HG03469 (cell line): ENCODE measurements at regions not wholly inside any gene's neighbourhood (a gene's known extent, or its start where the extent isn't known, plus 50 kb on each side); places are given as distances from the start of the nearest gene placed in this dataset.

ENCODE experiments used
- ATAC-seq: cut with Tn5 transposase; IDR thresholded peaks from one replicate; pipeline ENCODE4 v1.9.1; 2021; ENCODE audit warnings: mild to moderate bottlenecking, moderate library complexity, moderate number of reproducible peaks; ENCODE audit not compliant: unreplicated experiment

- no peak for ATAC-seq
Observed at GRCh38 chr18:71598374-71598773, 945.8 kb downstream of the CBLN2 start.

- ATAC-seq, result no peak
Observed at GRCh38 chr18:71597219-71597618, 946.9 kb downstream of the CBLN2 start.

GRCh38 chr18:71583252-71583651, 960.9 kb downstream of the CBLN2 start:
- ATAC-seq, result no peak

DNA sequence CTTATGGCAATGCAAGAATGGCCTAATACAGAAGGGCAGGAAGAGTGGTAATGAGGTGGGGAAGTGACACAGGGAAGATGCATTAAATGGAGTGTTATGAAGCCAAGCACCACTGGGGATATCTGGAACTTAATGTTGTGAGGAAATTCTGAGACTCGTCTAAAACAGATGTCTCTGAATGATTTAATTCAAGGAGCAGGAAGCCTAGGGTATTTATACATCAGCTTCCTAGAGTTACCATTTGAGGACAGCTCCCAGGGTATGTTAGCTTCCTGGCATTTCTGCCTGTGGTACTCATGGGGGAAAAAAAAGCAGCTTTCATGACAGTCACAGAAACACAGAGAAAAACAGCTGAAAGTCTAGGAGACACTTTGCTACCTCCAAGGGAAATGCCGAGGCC, 989.5 kb downstream of the CBLN2 start:
- ATAC-seq, result no peak

DNA sequence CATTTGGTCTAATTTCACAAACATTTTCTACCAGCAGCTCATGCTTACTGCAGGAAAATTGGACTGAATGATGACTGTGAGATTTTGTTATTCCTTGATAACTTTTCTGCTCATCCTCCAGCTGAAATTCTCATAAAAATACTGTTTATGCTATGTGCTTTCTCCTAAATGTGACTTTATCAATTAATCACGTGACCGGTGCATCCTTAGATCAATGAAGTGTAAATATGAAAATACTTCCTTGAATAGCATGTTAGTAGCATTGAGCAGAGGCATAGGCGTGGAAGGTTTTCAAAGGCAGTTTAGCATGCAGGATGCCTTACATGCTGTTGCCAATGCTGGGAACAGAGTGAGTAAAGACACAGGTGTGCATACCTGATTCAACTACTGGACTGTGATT, 1002.5 kb downstream of the CBLN2 start:
- ATAC-seq, result no peak

- ATAC-seq, result no peak
Observed at GRCh38 chr18:71529703-71530303, 1014.3 kb downstream of the CBLN2 start.

DNA sequence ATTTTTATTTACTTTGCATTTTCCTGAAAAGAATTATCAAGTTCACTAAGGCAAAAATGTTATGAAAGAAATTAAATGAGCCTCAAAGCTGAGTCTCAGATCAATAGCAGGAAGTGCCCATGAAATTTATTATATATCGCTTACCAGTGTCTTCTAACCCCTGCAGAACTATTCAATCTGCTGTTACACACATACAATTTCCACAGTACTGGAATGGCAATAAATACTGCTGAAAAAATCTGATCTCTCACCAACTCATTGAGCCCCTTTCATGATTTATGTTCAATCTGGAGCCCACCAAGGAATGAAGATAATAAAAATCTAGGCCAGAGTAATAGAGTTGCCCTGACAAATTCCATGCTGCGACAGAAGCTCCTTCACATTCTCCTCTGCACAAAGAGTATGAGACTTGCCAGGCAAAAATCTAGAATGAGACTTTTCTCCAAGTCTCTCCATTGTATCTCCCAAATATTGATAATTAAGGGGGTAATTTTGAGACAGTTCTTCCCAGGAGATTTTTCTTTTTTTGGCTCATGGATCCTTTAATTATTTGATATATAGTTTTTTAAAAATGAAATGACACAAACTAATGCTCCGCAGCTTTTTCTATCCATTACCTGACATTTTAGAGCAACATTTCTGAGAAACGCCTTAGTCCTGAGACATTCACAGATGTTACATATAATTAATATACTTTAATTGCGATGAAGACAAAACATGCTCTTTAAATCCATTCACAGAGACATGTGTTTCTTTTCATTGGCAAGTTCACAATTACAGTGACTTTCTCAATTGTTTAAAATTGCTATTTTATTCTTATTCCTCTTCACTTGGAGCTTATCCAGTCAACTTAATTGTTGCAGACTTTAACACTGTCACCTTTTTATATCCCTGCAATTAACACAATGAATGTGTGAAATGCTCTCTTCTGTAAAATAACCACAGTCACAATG, 1020.4 kb downstream of the CBLN2 start:
- no peak for ATAC-seq

DNA sequence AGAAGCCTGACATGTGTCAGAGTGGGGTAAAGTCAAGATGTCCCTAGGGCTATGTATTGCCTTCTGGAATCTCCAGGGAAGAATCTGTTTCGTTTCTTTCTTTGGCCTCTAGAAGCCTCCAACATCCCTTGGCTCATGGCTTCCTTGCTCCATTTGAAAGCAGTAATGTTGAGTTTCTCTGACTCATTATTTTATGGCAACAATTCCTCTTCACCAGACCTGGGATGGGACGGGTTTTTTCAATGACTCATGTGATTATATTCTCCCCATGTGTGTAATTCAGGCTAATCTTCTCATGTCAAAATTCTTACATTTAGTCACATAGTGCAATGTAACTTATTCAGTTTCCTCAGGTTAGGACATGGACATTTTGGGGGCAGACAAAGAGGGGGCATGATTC, 1038.6 kb downstream of the CBLN2 start:
- no peak for ATAC-seq

DNA sequence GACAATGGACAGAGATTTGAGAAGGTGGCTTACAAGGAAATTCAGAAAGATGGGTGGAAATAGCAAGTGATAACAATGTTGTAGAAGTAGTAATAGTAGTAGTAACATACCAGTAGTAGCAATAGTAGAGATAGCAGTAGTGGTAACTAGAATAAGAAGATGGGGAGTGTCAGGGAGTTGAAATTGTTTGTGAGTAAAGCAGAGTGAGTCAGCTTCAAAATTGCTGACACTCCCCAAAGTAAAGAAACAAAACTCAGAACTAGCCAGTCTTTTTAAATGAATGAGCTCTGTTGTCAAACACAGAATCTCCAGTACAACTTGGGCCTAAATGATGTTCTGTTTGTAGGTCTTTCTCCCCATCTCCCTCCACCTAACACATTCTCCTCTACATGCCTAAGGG, 1040.9 kb downstream of the CBLN2 start:
- ATAC-seq, result no peak

DNA sequence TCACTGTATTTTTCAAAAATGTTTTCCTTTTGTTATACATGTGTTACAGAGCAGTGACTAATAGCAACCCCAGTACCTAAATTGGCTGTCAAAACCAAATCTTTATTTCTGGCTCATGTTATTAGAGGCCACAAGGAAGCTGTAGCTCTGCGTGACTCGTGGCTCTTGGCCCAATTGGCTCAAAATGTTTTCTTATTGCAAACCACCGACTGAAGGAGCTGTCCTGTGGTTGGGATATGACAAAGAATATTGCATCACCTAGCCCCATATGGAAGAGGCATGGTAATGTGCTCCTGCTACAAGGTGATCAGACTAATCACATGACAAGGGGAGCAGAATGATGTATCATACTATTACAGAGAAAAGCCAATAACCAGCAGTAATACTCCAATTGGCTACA, 1058.5 kb downstream of the CBLN2 start:
- ATAC-seq, result no peak

DNA sequence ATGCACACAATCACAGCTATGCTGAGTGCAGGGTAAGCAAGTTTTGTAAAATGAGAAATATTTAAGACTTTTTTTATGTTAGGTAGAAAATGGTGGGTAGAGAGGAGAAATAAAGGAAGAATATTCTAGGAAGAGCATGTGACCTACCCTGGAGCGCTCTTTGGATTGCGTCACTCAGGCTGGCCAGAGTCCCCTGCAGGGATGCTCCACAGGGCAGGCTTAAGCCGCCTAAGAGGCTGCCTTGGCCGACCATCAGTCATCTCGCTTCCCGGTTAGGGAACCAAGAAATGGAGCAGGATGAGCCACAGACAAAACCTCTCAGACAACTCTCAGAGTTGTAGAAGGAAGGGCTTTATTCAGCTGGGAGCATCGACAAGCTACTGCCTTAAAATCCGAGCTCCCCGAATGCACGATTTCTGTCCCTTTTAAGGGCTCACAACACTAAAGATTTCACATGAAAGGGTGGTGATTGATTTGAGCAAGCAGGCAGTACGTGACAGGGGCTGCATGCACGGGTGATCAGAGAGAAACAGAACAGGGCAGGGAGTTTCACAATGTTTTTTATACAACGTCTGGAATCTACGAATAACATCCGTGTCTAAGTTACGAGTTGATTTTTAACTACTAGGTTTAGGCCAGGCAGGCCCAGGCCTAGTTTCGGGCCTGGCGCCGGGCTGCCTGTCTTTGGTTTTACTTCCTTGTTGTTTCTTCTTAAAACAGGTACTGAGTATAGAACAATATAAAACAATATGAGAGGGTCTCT, 1072.0 kb downstream of the CBLN2 start:
- ATAC-seq, result no peak

DNA sequence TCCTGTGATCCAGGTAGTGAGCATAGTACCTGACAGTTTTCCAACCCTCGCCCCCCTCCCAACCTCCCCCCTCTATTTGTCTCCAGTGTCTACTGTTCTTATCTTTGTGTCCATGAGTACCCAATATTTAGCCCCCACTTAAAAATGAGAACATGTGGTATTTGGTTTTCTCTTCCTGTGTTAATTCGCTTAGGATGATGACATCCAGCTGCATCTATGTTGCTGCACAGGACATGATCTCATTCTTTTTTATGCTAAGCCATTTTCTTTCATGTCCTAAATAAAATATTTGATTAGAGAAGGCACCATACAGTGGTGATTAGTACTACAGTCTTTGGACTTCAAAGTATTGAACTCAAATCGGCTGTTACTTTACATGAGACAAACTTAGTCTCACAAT, 1087.9 kb downstream of the CBLN2 start:
- no peak for ATAC-seq

DNA sequence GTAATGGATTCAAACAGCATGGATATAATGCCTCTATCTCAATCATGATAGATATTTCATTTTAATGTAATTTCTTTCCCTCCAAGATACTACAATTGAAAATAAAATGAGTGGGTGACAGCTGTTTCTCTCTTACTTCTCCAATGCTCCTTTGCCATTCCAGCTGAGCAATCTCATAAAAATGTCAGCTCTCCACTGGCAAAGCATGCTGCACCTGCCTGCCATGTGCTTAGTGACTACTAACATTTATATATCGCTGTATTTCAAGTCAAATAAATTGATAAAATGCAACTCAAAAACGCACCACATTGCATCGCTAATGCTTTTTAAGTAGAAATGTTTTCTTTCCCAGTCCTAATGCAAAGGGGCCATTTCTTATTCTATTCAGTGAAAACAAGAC, 1093.9 kb downstream of the CBLN2 start:
- ATAC-seq, result no peak

DNA sequence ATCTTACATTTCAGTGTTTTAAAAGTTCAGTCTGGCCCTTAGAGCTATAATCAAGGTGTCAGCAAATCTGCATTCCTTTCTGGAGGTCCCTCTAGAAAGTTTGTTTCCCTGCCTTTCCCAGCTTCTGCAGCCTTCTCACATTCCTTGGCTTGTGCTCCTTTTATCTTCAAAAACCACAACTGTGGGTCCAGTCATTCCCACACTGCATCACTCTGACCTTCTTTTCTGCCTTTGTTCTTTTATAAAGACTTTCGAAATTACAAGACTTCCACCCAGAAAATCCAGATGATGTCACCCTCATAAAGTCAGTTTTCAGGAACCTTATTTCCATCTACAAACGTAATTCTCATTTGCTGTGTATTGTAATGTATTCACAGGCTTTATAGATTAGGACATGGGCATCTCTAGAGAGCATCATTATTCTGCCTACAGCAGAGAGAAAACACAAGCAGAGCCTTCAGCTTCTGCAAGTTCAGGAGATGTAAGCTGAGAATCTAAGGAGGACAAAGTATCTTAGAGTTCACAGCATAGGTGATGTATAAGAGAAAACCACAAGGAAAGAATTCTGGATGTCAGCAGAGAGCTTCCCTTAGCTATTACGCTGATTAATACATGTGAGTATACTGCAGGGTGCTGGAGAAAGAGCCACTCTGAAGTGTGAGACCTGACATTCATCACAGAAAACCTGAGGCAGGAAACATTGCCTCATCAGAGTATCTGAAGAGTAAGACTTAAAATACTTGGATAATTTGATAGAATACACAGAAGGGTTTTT, 1100.2 kb downstream of the CBLN2 start:
- no peak for ATAC-seq

DNA sequence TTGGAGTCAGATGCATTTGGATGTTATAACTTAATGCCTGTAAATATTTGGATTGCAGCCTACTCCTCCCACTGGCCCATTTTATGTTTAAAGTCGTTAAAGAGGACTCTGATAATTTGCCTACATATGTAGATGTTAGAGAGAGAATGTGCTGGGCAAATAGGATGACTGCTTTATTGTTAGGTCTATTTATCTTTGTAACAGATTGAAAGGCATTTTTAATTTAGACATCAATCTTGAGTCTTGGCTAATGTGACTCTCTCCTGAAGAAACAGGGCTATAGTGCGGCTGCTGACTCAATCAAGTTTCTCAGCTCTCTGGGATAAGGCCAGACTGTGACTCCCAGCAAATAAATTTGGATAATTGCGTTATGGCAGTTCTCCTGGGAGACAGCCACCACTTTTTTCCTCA, 1101.4 kb downstream of the CBLN2 start:
- no peak for ATAC-seq

DNA sequence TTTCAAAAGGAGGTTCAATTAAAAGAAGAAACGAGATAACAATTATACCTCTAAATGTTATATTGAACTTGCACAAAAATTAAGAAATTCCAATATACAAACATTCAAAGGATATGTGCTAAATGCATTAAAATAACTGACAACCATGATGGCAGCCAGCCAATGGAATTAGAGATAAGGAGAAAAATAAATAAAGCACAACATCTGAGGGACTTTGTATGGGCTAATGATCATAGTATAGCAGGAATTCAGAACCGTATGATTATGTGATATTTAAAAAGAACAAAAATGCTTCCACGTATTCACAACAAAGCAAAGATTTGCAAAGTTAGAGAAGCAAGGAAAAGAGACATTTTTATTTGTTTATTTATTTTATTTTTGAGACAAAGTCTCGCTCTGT, 1103.0 kb downstream of the CBLN2 start:
- no peak for ATAC-seq

DNA sequence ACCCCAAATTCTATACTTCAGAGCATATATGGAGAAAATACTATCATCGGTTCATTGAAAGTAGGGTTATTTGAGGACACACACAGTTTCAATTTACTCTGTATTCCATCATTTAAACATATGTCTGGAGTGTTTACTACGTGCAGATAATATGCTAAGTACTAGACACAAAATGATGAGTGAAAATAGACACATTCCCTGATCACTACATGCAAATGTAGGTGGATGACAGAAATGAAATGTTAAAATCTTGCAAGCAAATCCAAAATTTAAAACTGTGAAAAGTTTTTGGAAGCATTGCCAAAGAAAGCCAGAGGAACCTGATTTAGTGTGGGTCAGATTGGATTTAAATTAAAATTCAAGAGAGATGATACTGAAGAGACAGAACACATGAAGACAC, 1106.6 kb downstream of the CBLN2 start:
- ATAC-seq, result no peak

DNA sequence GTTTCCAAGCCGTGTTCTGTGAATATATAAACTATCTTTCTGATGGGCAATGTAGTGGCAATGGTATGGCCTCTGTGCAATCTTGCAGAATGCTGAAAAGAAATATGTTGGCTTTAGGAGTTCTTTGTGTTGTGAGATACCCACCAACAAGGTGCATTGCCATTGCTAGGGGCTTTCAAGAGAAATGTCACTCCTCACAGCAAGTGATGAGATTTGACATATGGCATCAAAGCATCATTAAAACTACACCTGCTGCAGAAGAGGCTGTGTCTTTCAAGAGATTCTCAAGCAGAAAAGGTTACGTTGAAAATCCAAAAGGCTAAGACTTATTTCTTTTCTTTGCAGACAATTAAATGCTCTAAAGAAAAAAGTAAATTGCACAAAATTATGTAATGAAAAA, 1110.8 kb downstream of the CBLN2 start:
- no peak for ATAC-seq

DNA sequence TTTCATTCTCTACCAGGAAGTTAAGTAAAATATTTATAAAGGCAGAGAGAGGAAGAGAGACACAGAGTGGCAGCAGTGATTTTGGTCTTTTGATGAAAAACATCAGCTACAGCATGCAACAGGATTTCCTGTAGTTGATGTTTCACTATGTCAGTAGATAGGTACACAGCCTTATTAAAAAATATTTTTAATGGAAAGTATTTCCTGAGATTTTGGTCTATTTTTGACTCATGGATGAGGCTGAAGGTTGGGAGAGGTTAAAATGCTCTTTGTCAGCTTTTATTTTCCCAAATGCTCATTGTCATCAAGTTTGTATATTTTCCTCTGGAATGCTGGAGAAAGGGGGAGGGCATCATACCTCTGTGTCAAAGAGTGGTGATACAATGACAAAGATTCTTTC, 1112.5 kb downstream of the CBLN2 start:
- ATAC-seq, result no peak

DNA sequence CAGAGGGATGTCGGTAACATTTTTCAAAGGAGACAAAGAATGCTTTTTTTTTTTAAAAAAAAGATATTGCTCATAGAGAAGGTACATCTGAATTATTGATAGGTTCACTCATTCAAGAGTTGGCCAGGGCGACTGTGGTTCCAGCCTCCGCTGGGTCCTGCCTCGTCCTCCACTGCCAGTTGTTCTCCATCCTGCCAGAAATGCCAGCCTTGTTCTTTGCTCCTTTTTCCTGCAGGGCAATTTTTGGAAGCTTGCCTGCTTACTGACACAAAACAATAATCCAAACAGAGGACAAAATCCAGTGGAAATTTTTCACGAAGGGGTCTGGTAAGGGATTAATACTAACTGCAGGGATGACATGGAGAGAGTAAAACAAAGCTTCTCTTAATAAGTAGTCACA, 1113.0 kb downstream of the CBLN2 start:
- ATAC-seq, result no peak

GRCh38 chr18:71426441-71426840, 1117.7 kb downstream of the CBLN2 start:
- ATAC-seq, result no peak
